ENCODE measurements at regions not wholly inside any gene's neighbourhood (a gene's known extent, or its start where the extent isn't known, plus 50 kb on each side); places are given as distances from the start of the nearest gene placed in this dataset.
"Not testable (repeated sequence)": the region's sequence is repeated elsewhere in the genome, so short reads cannot be mapped to it uniquely, and the experiment has no call there.

DNA sequence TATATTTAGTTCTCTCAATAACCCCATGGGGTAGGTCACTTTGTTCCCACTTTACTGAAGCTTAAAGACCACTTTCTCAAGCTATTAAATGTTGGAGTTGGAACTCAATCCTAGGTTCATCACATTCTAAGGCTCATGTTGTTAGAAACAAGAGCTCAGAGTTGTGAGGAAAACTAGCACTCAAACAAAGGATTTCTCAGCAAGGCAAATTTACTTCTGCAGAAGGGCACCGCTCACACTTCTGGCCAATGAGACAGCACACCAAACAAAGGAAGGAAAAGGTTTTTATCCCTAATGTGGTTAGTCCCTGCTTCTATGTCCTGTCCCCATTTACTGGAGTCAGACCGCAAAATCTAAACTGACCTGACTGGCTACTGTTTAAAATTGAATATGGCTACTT, 214.6 kb upstream of the PHF14 start:
- DNase-seq (ENCODE audit: low read depth), result no peak
- H3K4me3 ChIP-seq (ENCODE audit: low read depth, low read length), result no peak overlapping the region
- TF ChIP-seq, protein P1, sequence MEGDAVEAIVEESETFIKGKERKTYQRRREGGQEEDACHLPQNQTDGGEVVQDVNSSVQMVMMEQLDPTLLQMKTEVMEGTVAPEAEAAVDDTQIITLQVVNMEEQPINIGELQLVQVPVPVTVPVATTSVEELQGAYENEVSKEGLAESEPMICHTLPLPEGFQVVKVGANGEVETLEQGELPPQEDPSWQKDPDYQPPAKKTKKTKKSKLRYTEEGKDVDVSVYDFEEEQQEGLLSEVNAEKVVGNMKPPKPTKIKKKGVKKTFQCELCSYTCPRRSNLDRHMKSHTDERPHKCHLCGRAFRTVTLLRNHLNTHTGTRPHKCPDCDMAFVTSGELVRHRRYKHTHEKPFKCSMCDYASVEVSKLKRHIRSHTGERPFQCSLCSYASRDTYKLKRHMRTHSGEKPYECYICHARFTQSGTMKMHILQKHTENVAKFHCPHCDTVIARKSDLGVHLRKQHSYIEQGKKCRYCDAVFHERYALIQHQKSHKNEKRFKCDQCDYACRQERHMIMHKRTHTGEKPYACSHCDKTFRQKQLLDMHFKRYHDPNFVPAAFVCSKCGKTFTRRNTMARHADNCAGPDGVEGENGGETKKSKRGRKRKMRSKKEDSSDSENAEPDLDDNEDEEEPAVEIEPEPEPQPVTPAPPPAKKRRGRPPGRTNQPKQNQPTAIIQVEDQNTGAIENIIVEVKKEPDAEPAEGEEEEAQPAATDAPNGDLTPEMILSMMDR (conservative IDR thresholded peaks at IDR 0.05; ENCODE audit: low read depth, low read length), result no peak

DNA sequence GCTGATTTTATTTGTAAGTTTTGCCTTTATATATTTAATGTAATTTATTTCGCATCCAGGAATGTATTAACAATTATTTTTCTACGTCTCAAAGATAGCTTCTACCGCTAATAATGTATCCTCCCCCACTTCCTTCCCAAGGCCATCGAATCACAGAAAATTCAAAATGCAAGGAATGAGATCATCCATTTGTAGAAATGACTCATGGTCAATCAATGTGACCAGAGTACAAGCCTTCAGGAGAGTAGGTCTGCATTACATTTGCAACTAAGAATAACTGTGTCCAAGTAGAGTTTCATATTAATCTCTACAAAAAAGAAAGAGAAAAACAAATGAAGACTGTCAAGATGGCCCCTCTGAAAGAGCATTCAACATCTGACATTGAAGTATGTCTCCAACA, 205.9 kb upstream of the PHF14 start:
- H3K4me3 ChIP-seq (ENCODE audit: low read depth, low read length), result no peak overlapping the region
- TF ChIP-seq, protein P1 (conservative IDR thresholded peaks at IDR 0.05; ENCODE audit: low read depth, low read length), result no peak
- DNase-seq (ENCODE audit: low read depth), result no peak

DNA sequence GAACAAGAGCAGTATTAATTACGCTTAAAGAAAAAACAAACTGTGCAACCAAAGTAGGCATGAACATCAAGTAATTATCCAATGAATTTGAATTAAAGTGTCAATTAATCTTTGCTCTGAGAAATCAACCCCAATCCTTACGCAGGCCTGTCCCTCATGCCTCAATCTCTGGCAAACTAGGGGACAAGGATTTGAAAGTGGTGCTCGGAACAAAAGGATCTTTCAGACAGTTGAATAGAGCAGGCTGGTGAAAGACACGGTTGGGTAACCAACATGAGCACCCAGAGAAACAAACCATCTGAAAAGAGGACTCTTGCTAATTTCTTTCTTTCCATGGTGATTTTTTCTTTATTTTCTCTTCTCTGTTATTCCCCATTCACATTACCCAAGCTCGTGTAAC, 203.5 kb upstream of the PHF14 start:
- no peak for DNase-seq (ENCODE audit: low read depth)
- TF ChIP-seq, protein P1 (conservative IDR thresholded peaks at IDR 0.05; ENCODE audit: low read depth, low read length), result no peak
- H3K4me3 ChIP-seq (ENCODE audit: low read depth, low read length), result no peak overlapping the region

DNA sequence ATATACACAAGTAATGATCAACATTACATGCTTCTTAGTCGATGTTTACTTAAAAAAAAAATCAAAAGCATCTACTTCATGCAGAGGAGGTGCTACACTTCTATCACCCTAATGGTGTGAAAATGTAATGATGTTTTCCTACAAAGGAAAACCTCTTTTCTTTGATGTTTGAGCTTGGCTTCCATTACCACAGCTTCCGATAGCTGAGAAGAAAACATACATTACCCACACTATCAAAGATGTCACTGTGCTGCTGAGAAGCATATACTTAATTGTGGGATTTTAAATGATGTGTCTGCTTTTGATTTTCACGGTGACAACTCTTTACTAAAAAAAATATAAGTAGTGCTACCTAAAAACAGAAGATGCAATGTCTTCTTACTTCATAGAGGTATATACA, 200.2 kb upstream of the PHF14 start:
- no peak overlapping the region for H3K4me3 ChIP-seq (ENCODE audit: low read depth, low read length)
- TF ChIP-seq, protein P1 (conservative IDR thresholded peaks at IDR 0.05; ENCODE audit: low read depth, low read length), result no peak
- DNase-seq (ENCODE audit: low read depth), result no peak

DNA sequence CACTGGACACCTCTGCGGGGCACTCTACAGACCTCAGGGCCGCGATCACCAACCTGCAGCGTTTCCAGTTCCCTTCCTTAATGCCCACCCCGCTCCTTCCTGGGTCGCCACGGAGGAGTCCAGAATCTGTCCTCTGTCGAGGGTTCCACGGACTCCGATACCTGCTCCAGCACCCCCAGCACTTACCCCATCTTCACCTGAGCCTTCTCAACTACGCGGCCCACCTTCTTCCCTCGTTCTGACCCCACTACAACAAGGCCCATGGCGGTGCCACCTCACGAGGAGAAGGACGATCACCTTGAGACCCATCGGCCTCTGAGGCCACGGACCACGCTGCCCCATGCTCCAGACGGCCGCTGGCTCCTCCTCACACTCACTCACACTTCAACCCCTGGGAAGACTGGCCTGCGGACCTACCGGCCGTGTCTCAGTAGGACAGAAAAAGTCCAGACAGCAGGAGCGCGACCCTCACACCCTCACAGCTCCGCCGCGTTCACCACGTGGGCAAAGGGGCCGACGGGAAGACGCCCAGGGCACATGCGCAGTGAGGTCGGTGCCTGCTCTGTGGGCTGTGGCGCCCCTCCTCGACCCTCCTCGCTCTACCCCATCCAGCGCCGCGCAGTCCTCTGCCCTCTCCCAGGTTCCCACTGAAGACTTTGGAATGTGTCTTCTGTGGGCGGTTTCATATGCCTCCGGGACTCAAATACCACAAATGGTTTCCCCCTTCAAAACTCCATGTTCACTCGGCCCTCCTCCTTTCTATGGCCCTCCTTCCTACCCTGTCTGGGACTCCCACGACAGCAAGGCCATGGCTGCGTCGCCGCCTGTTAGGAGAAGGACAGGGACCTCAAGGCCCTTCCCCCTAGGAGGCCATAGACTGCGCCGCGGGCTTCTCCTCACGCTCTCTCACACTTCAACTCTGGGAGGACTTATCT, 193.9 kb upstream of the PHF14 start:
- TF ChIP-seq, protein P1 (conservative IDR thresholded peaks at IDR 0.05; ENCODE audit: low read depth, low read length), result no peak
- DNase-seq (ENCODE audit: low read depth), result no peak
- no peak overlapping the region for H3K4me3 ChIP-seq (ENCODE audit: low read depth, low read length)

DNA sequence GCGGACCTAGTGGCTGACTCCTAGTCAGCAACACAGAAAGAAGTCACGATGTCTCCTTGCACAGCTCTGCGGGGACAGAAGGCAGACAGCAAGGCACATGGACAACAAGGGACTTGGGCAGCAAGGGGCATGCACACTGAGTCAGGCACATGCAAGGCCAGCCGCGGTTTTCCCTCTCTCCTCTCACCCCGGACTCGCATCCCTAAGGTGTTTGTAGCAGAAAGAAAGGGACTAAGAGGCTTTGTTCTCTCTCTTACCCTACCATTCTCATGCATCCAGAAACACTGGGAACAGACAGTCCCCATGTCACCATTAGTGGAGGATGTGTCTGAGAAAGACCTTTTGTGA, 193.3 kb upstream of the PHF14 start:
- no peak overlapping the region for H3K4me3 ChIP-seq (ENCODE audit: low read depth, low read length)
- DNase-seq (ENCODE audit: low read depth), result no peak
- TF ChIP-seq, protein P1 (conservative IDR thresholded peaks at IDR 0.05; ENCODE audit: low read depth, low read length), result no peak

DNA sequence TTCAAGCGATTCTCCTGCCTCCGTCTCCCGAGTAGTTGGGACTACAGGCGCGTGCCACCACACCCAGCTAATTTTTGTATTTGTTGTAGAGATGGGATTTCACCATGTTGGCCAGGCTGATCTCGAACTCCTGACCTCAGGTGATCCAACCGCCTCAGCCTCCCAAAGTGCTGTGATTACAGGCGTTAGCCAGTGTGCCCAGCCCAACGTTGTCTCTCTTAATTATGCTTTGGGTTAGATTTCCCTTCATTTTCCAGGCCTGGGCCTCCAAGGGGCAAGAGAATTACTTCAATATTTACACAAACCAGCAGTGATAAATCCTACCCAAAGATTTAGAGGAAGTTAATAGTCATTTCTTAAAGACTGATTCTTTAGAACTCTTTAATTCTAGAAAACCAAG, 186.7 kb upstream of the PHF14 start:
- H3K4me3 ChIP-seq (ENCODE audit: low read depth, low read length); DNase-seq (ENCODE audit: low read depth): not testable (repeated sequence)

Measured in choroid plexus epithelial cell (primary cell).